ENCODE measurements at regions not wholly inside any gene's neighbourhood (a gene's known extent, or its start where the extent isn't known, plus 50 kb on each side); places are given as distances from the start of the nearest gene placed in this dataset.

DNA sequence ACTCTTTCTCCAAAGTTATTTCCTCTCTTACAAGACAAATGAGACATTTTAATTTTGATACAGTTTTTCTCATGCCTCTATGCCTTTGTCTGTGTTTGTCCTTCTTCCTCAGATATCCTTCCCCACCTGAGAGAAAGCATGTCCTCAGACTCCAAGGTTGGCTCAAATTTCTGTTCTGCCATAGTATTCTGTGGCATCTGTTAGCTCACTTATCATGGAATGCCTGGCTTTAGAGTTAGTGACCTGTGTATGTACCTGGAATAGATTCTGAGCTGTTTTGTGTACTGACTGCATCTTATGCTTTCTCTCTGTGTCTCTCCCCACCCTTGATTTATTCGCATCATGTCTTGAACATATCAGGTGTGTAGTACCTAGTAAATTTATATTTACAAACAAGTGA is 90.0 kb downstream of the CENPW start:
- TF ChIP-seq, protein P1, sequence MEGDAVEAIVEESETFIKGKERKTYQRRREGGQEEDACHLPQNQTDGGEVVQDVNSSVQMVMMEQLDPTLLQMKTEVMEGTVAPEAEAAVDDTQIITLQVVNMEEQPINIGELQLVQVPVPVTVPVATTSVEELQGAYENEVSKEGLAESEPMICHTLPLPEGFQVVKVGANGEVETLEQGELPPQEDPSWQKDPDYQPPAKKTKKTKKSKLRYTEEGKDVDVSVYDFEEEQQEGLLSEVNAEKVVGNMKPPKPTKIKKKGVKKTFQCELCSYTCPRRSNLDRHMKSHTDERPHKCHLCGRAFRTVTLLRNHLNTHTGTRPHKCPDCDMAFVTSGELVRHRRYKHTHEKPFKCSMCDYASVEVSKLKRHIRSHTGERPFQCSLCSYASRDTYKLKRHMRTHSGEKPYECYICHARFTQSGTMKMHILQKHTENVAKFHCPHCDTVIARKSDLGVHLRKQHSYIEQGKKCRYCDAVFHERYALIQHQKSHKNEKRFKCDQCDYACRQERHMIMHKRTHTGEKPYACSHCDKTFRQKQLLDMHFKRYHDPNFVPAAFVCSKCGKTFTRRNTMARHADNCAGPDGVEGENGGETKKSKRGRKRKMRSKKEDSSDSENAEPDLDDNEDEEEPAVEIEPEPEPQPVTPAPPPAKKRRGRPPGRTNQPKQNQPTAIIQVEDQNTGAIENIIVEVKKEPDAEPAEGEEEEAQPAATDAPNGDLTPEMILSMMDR (IDR thresholded peaks at IDR 0.05), result no peak
- no peak for TF ChIP-seq POLR2A (IDR thresholded peaks at IDR 0.05)
